H9 (cell line): ENCODE measurements at regions not wholly inside any gene's neighbourhood (a gene's known extent, or its start where the extent isn't known, plus 50 kb on each side); places are given as distances from the start of the nearest gene placed in this dataset.
A peak's percentile ranks its signal among the peaks of the same experiment; 100 is the strongest.

Experiments
- DNase-seq: peaks from one replicate; pipeline ENCODE4 v3.0.0-alpha.2; 2017
- H2AFZ ChIP-seq: one replicate; pipeline ENCODE4 v1.6.1; 2013; ENCODE audit warnings: mild to moderate bottlenecking, low read length, control low read depth, moderate library complexity
- H2AK5ac ChIP-seq: 2 replicates; pipeline ENCODE4 v1.6.1; 2013; ENCODE audit warnings: low read length, control low read depth, mixed read lengths; ENCODE audit not compliant: insufficient read length
- H2BK120ac ChIP-seq: one replicate; pipeline ENCODE4 v1.6.1; 2013; ENCODE audit warnings: low read depth, mild to moderate bottlenecking, low read length, control low read depth, inconsistent platforms; ENCODE audit not compliant: poor library complexity, severe bottlenecking
- H2BK12ac ChIP-seq: 2 replicates; pipeline ENCODE4 v1.6.1; 2013; ENCODE audit warnings: low read length, control low read depth, mixed read lengths, low read depth; ENCODE audit not compliant: insufficient read length
- H2BK15ac ChIP-seq: 2 replicates; pipeline ENCODE4 v1.6.1; 2013; ENCODE audit warnings: low read depth, low read length, control low read depth
- H2BK20ac ChIP-seq: one replicate; pipeline ENCODE4 v1.6.1; 2013; ENCODE audit warnings: low read depth, mild to moderate bottlenecking, low read length, control low read depth, inconsistent platforms; ENCODE audit not compliant: poor library complexity, severe bottlenecking
- H2BK5ac ChIP-seq: 2 replicates; pipeline ENCODE4 v1.6.1; 2013; ENCODE audit warnings: low read length, control low read depth, mixed read lengths; ENCODE audit not compliant: insufficient read length
- H3K14ac ChIP-seq: 2 replicates; pipeline ENCODE4 v1.6.1; 2013; ENCODE audit warnings: low read length, control low read depth; ENCODE audit not compliant: insufficient read depth
- H3K18ac ChIP-seq: 2 replicates; pipeline ENCODE4 v1.6.1; 2013; ENCODE audit warnings: low read depth, mild to moderate bottlenecking, mixed read lengths, low read length, control low read depth; ENCODE audit not compliant: insufficient read length
- H3K23ac ChIP-seq: 2 replicates; pipeline ENCODE4 v1.6.1; 2013; ENCODE audit warnings: low read length, control low read depth, mixed read lengths, low read depth; ENCODE audit not compliant: insufficient read length
- H3K23me2 ChIP-seq: 2 replicates; pipeline ENCODE4 v1.6.1; 2013; ENCODE audit warnings: low read depth, mild to moderate bottlenecking, mixed read lengths, low read length, control low read depth; ENCODE audit not compliant: insufficient read length, poor library complexity, severe bottlenecking
- H3K27ac ChIP-seq: 2 replicates; pipeline ENCODE4 v1.5.1; 2013; ENCODE audit warnings: low read length, control low read depth, mixed read lengths, low read depth; ENCODE audit not compliant: insufficient read length
- H3K27me3 ChIP-seq: 2 replicates; pipeline ENCODE4 v1.6.1; 2013; ENCODE audit warnings: low read length, control low read depth, inconsistent platforms; ENCODE audit not compliant: insufficient read depth
- H3K4ac ChIP-seq: 2 replicates; pipeline ENCODE4 v1.6.1; 2013; ENCODE audit warnings: low read depth, mild to moderate bottlenecking, control low read depth, inconsistent platforms, low read length, moderate library complexity
- H3K4me1 ChIP-seq: 2 replicates; pipeline ENCODE4 v1.6.1; 2013; ENCODE audit warnings: low read length, control low read depth, inconsistent platforms; ENCODE audit not compliant: insufficient read depth
- H3K4me2 ChIP-seq: 2 replicates; pipeline ENCODE4 v1.6.1; 2013; ENCODE audit warnings: low read length, control low read depth, mixed read lengths; ENCODE audit not compliant: insufficient read length, insufficient read depth
- H3K56ac ChIP-seq: 2 replicates; pipeline ENCODE4 v1.6.1; 2013; ENCODE audit warnings: low read depth, mild to moderate bottlenecking, mixed read lengths, low read length, control low read depth; ENCODE audit not compliant: insufficient read length
- H3K79me1 ChIP-seq: 2 replicates; pipeline ENCODE4 v1.6.1; 2013; ENCODE audit warnings: low read depth, mild to moderate bottlenecking, moderate library complexity, low read length, control low read depth, inconsistent platforms; ENCODE audit not compliant: insufficient read depth, poor library complexity, severe bottlenecking
- H3K79me2 ChIP-seq: 2 replicates; pipeline ENCODE4 v1.6.1; 2013; ENCODE audit warnings: low read length, control low read depth, inconsistent platforms; ENCODE audit not compliant: insufficient read depth
- H3K9ac ChIP-seq: 2 replicates; pipeline ENCODE4 v1.6.1; 2013; ENCODE audit warnings: low read length, control low read depth, mixed read lengths; ENCODE audit not compliant: insufficient read length; ENCODE audit errors: extremely low read depth
- H3K9me3 ChIP-seq: one replicate; pipeline ENCODE4 v1.6.1; 2013; ENCODE audit warnings: low read depth, low read length, inconsistent platforms; ENCODE audit not compliant: control insufficient read depth
- H3T11ph ChIP-seq: one replicate; pipeline ENCODE4 v1.6.1; 2013; ENCODE audit warnings: mild to moderate bottlenecking, low read length, control low read depth, inconsistent platforms
- H4K20me1 ChIP-seq: one replicate; pipeline ENCODE4 v1.6.1; 2013; ENCODE audit not compliant: control insufficient read depth, insufficient read length, insufficient read depth
- H4K5ac ChIP-seq: 2 replicates; pipeline ENCODE4 v1.6.1; 2013; ENCODE audit warnings: low read depth, mild to moderate bottlenecking, mixed read lengths, low read length, control low read depth; ENCODE audit not compliant: insufficient read length
- H4K8ac ChIP-seq: replicated peaks from 2 replicates; pipeline ENCODE4 v1.6.1; 2013; ENCODE audit warnings: low read length, control low read depth, mixed read lengths, low read depth; ENCODE audit not compliant: insufficient read length
- H4K91ac ChIP-seq: 2 replicates; pipeline ENCODE4 v1.6.1; 2013; ENCODE audit warnings: low read depth, mild to moderate bottlenecking, moderate library complexity, mixed read lengths, low read length, control low read depth; ENCODE audit not compliant: insufficient read length
- H3K27ac Mint-ChIP-seq, 3 experiments: 2 replicates in 2 of 3; 3 replicates in 1 of 3; pipeline ENCODE4 v1.8.0; 2020 to 2021; ENCODE audit warnings: mixed read lengths in 3 of 3, mild to moderate bottlenecking in 1 of 3, moderate library complexity in 1 of 3
- H3K27me3 Mint-ChIP-seq: 2 replicates; pipeline ENCODE4 v1.8.0; 2021; ENCODE audit warnings: low read depth, mild to moderate bottlenecking, moderate library complexity, mixed read lengths
- H3K36me3 Mint-ChIP-seq, 3 experiments: 2 replicates in 2 of 3; 3 replicates in 1 of 3; pipeline ENCODE4 v1.8.0; 2020 to 2021; ENCODE audit warnings: low read depth in 3 of 3, mixed read lengths in 3 of 3; ENCODE audit not compliant: insufficient read depth in 1 of 3
- H3K4me1 Mint-ChIP-seq, 2 experiments: 2 replicates each; pipeline ENCODE4 v1.8.0; 2020; ENCODE audit warnings: mixed read lengths in 2 of 2
- H3K4me3 Mint-ChIP-seq, 2 experiments: 2 replicates in 1 of 2; 3 replicates in 1 of 2; pipeline ENCODE4 v1.8.0; 2020 to 2021; ENCODE audit warnings: mild to moderate bottlenecking in 2 of 2, mixed read lengths in 2 of 2, moderate library complexity in 1 of 2
- H3K9me3 Mint-ChIP-seq, 2 experiments: 2 replicates in 1 of 2; 3 replicates in 1 of 2; pipeline ENCODE4 v1.8.0; 2020; ENCODE audit warnings: mild to moderate bottlenecking in 2 of 2, mixed read lengths in 2 of 2, moderate library complexity in 1 of 2
- WGBS: extraction: QIAGEN DNeasy Blood & Tissue Kit; methylation state at CpG from one replicate; pipeline ENCODE4 v1.1.7; 2013; ENCODE audit warnings: missing lambda C conversion rate, low lambda C conversion rate, mixed read lengths; ENCODE audit not compliant: insufficient read length; ENCODE audit errors: extremely low coverage; 5-methylcytosine and 5-hydroxymethylcytosine counted together
- TF ChIP-seq, protein P1 (sequence below): fragments of 200-600 bp; sonication (generic); conservative IDR thresholded peaks from 3 replicates; pipeline ENCODE4 v1.8.0; 2021; ENCODE audit warnings: antibody characterized with exemption, mild to moderate bottlenecking

DNA sequence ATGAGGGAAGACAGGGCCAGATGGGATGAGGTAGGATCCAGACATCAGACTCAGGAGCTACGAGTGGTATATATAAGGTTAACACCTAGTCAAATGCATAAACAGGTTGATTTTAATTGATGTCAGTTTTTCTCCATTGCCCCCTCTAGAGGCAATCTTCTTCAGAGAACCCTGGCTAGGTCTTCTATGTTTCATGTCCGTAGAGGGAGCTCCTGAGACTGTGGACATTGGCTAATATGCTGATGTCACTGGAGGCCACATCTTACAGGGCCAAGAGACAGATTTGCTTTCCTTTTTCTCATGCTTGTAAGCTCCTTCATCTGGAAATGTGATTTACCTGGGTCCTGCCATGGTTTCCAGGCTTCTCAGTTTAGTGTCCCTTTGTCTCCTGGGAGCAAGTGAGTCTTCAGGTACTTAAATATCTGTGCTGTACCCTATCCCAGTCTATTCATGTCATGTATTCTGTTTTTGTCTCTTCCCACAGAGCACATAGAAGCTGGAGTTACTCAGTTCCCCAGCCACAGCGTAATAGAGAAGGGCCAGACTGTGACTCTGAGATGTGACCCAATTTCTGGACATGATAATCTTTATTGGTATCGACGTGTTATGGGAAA is 161.6 kb upstream of the PRSS1 start:
- Histone ChIP-seq H3K79me1 (no peaks in the 10 kb centered on the region), H4K91ac (no peak overlapping the region), H3K23me2 (no peaks in the 10 kb centered on the region), H3K56ac (no peak overlapping the region), H3K27me3 (no peaks in the 10 kb centered on the region), H2AFZ (peak overlapping the region; percentile 98), H3K79me2 (no peaks in the 10 kb centered on the region), H3K9ac (no peak overlapping the region), H3K14ac (no peak overlapping the region), H2BK15ac (no peak overlapping the region), H3K4me2 (no peak overlapping the region), H3T11ph (no peak overlapping the region), H3K4ac (no peak overlapping the region), H4K5ac (no peak overlapping the region), H4K8ac (no peak overlapping the region), H2AK5ac (no peak overlapping the region), H2BK20ac (no peak overlapping the region), H2BK120ac (no peak overlapping the region), H4K20me1 (no peaks in the 10 kb centered on the region), H2BK5ac (no peak overlapping the region), H2BK12ac (no peak overlapping the region), H3K9me3 (no peaks in the 10 kb centered on the region), H3K4me1 (peaks cover 5% of the 10 kb centered on the region; the same call in 1 of the 2 replicates), H3K18ac (no peak overlapping the region), H3K27ac (no peak overlapping the region), H3K23ac (no peak overlapping the region)
- TF ChIP-seq, protein P1, sequence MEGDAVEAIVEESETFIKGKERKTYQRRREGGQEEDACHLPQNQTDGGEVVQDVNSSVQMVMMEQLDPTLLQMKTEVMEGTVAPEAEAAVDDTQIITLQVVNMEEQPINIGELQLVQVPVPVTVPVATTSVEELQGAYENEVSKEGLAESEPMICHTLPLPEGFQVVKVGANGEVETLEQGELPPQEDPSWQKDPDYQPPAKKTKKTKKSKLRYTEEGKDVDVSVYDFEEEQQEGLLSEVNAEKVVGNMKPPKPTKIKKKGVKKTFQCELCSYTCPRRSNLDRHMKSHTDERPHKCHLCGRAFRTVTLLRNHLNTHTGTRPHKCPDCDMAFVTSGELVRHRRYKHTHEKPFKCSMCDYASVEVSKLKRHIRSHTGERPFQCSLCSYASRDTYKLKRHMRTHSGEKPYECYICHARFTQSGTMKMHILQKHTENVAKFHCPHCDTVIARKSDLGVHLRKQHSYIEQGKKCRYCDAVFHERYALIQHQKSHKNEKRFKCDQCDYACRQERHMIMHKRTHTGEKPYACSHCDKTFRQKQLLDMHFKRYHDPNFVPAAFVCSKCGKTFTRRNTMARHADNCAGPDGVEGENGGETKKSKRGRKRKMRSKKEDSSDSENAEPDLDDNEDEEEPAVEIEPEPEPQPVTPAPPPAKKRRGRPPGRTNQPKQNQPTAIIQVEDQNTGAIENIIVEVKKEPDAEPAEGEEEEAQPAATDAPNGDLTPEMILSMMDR = peak; percentile 85
- H3K9me3 Mint-ChIP-seq = no peaks in the 10 kb centered on the region; a peak in 1 of 5 replicates
- peaks cover 10 to 12% of the 10 kb centered on the region in 2 experiments for H3K4me1 Mint-ChIP-seq
- DNase-seq = peak; percentile 50
- H3K36me3 Mint-ChIP-seq = no peaks in the 10 kb centered on the region
- H3K4me3 Mint-ChIP-seq = no peak overlapping the region
- H3K27ac Mint-ChIP-seq = peak overlapping the region in 1 of 3 experiments; percentile 12; a peak in 1 of 7 replicates
- H3K27me3 Mint-ChIP-seq = no peaks in the 10 kb centered on the region; the same call in 1 of the 2 replicates
- WGBS = no CpG with 5 or more reads among the region's 5 CpGs
